ENCODE measurements at regions not wholly inside any gene's neighbourhood (a gene's known extent, or its start where the extent isn't known, plus 50 kb on each side); places are given as distances from the start of the nearest gene placed in this dataset.

- Histone ChIP-seq H3K27me3 (replicated peaks in 1 of 4; ENCODE audit: control extremely low read depth in 1 of 4, control insufficient read depth in 3 of 4, insufficient read depth in 4 of 4, low read length in 3 of 4) (no peaks in the 10 kb centered on the region), H3K4me1 (ENCODE audit: control insufficient read depth in 2 of 2, insufficient read depth in 2 of 2, low read length in 2 of 2) (no peaks in the 10 kb centered on the region), H3K4me3 (ENCODE audit: control extremely low read depth in 1 of 5, extremely low read depth in 1 of 5, insufficient read depth in 1 of 5, low read depth in 2 of 5, low read length in 4 of 5) (no peak overlapping the region), H4K20me1 (ENCODE audit: control insufficient read depth, insufficient read depth, low read length, poor library complexity, severe bottlenecking) (no peaks in the 10 kb centered on the region), H2AFZ (ENCODE audit: insufficient read depth, low read depth, low read length, poor library complexity, severe bottlenecking) (no peak overlapping the region), H3K4me2 (replicated peaks; ENCODE audit: low read depth, low read length, poor library complexity, severe bottlenecking) (no peak overlapping the region), H3K27ac (ENCODE audit: low read length in 2 of 2) (no peak overlapping the region), H3K9me3 (ENCODE audit: control extremely low read depth in 1 of 3, control insufficient read depth in 2 of 3, insufficient read depth in 1 of 3, low read length in 2 of 3) (no peaks in the 10 kb centered on the region), H3K79me2 (ENCODE audit: control insufficient read depth, insufficient read depth, low read length) (no peaks in the 10 kb centered on the region), H3K9ac (ENCODE audit: low read length) (no peak overlapping the region), H3K36me3 (replicated peaks in 1 of 2; ENCODE audit: control extremely low read depth in 1 of 2, control insufficient read depth in 1 of 2, extremely low read depth in 1 of 2, insufficient read depth in 2 of 2, low read length in 1 of 2) (no peaks in the 10 kb centered on the region)
- DNase-seq (no peak), ATAC-seq (ENCODE audit: low read depth) (no peak)
- TF ChIP-seq CTCF (IDR thresholded peaks at IDR 0.05): no peak
- TF ChIP-seq EZH2 (IDR thresholded peaks at IDR 0.05; ENCODE audit: borderline replicate concordance, insufficient read depth, low read depth, low read length, poor library complexity, severe bottlenecking): no peak
- H3K27me3 Mint-ChIP-seq: peaks cover 6% of the 10 kb centered on the region
- WGBS (ENCODE audit: insufficient coverage): 100% methylated on average over 1 of the region's 1 CpG
- no peak overlapping the region for H3K4me3 Mint-ChIP-seq
- ChIA-PET CTCF (no interaction called here), POLR2A (no interaction called here)
- H3K9me3 Mint-ChIP-seq (ENCODE audit: insufficient read depth): no peaks in the 10 kb centered on the region
- no peaks in the 10 kb centered on the region for H3K4me1 Mint-ChIP-seq
- H3K27ac Mint-ChIP-seq: no peak overlapping the region
- intact Hi-C loops (cut with micrococcal nuclease): no loop called here
Measured at GRCh38 chr7:115269486-115269885, 347.6 kb downstream of the MDFIC start.

DNA sequence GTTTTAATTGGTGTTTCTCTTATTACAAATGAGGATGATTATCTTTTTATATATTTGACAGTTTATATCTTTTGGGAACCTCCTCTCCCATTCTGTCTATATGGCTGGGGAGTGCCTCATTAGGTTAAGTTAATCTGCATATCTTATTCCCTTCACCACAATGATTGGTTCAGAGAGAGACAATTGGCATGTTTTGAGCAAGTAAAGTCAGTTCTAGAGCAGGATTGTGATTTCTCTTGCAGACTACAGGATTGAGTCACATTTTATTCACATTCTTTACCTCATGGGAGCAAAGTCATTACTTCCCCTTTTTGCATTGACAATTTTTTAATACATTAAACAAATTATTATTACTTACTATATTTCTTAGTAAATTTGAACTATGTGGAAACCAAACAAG, 345.6 kb downstream of the MDFIC start:
- H3K4me3 Mint-ChIP-seq: no peak overlapping the region
- peaks cover 4% of the 10 kb centered on the region for H3K27me3 Mint-ChIP-seq
- H3K9ac ChIP-seq (ENCODE audit: low read length): no peak overlapping the region
- no peaks in the 10 kb centered on the region for H3K9me3 ChIP-seq (ENCODE audit: control extremely low read depth in 1 of 3, control insufficient read depth in 2 of 3, insufficient read depth in 1 of 3, low read length in 2 of 3)
- no peaks in the 10 kb centered on the region for H3K4me1 ChIP-seq (ENCODE audit: control insufficient read depth in 2 of 2, insufficient read depth in 2 of 2, low read length in 2 of 2)
- intact Hi-C loops (cut with micrococcal nuclease): no loop called here
- ChIA-PET CTCF (no interaction called here), POLR2A (no interaction called here)
- no peak overlapping the region for H3K27ac Mint-ChIP-seq
- no peak overlapping the region for H3K27ac ChIP-seq (ENCODE audit: low read length in 2 of 2)
- TF ChIP-seq CTCF (IDR thresholded peaks at IDR 0.05) (no peak), EZH2 (IDR thresholded peaks at IDR 0.05; ENCODE audit: borderline replicate concordance, insufficient read depth, low read depth, low read length, poor library complexity, severe bottlenecking) (no peak)
- no peaks in the 10 kb centered on the region for H3K36me3 ChIP-seq (replicated peaks in 1 of 2; ENCODE audit: control extremely low read depth in 1 of 2, control insufficient read depth in 1 of 2, extremely low read depth in 1 of 2, insufficient read depth in 2 of 2, low read length in 1 of 2)
- H3K27me3 ChIP-seq (replicated peaks in 1 of 4; ENCODE audit: control extremely low read depth in 1 of 4, control insufficient read depth in 3 of 4, insufficient read depth in 4 of 4, low read length in 3 of 4): no peaks in the 10 kb centered on the region
- ATAC-seq (ENCODE audit: low read depth) (no peak), DNase-seq (no peak)
- H4K20me1 ChIP-seq (ENCODE audit: control insufficient read depth, insufficient read depth, low read length, poor library complexity, severe bottlenecking): no peaks in the 10 kb centered on the region
- H3K4me1 Mint-ChIP-seq: no peaks in the 10 kb centered on the region
- H2AFZ ChIP-seq (ENCODE audit: insufficient read depth, low read depth, low read length, poor library complexity, severe bottlenecking): no peak overlapping the region
- no peak overlapping the region for H3K4me2 ChIP-seq (replicated peaks; ENCODE audit: low read depth, low read length, poor library complexity, severe bottlenecking)
- H3K79me2 ChIP-seq (ENCODE audit: control insufficient read depth, insufficient read depth, low read length): no peaks in the 10 kb centered on the region
- no peak overlapping the region for H3K4me3 ChIP-seq (ENCODE audit: control extremely low read depth in 1 of 5, extremely low read depth in 1 of 5, insufficient read depth in 1 of 5, low read depth in 2 of 5, low read length in 4 of 5)
- H3K9me3 Mint-ChIP-seq (ENCODE audit: insufficient read depth): no peaks in the 10 kb centered on the region
